GM21447 (cell line): ENCODE measurements at regions not wholly inside any gene's neighbourhood (a gene's known extent, or its start where the extent isn't known, plus 50 kb on each side); places are given as distances from the start of the nearest gene placed in this dataset.

ENCODE experiments used
- ATAC-seq: cut with Tn5 transposase; IDR thresholded peaks from one replicate; pipeline ENCODE4 v1.9.1; 2021; ENCODE audit not compliant: unreplicated experiment

DNA sequence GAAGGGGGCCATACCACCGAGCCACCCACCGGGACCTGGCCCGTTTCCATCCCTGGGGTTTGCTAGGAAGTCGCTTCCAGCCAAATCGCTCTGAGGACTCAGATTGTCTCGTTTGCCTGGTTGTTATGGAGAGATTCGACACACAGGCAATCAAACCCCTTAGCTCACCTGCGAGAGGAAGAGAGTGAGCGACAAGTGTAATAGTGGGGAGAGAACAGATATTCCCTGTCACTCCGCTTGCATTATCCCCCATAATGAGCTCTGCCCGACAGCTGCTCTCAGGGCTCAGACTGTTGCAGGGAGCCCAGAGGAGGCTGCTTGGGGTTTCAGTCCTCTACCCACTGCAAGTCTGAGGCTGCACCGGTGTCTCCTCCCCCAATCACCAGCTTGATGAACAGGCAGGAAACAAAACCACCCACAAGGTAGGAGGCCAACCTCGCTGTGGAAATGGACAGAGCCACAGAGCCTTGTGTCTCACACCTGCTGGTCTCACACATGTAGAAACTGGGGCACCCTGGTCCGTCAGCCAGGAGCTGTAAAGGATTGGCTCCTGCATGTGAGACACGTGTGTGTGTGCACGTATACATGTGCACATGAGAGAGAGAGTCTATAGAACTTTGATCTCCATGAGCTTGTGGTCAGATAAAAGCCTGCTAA is 351.1 kb downstream of the BUD13 start:
- ATAC-seq: no peak

- no peak for ATAC-seq
These were observed 351.8 kb downstream of the BUD13 start for GRCh38 chr11:116420770-116421528.

DNA sequence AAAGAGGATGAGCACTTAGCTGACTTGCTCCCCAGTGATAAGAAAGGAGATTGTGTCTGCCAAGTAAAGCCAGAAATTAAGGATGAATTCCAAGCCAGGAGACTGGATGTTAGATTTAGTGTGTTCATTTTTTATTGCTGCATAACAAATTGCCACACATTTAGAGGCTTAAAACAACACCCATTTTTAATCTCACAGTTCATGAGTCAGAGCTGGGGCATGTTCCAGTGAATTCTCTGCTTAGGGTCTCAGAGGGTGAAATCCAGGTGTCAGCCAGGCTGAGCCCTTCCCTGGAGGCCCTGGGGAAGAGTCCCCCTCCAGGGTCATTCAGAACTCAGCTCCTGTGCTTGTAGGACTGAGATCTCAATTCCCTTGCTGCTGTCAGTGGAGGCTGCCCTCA is 352.8 kb downstream of the BUD13 start:
- ATAC-seq: no peak

GRCh38 chr11:116418388-116419041 is 354.3 kb downstream of the BUD13 start:
- ATAC-seq: no peak

GRCh38 chr11:116416852-116417251 is 355.9 kb downstream of the BUD13 start:
- no peak for ATAC-seq

DNA sequence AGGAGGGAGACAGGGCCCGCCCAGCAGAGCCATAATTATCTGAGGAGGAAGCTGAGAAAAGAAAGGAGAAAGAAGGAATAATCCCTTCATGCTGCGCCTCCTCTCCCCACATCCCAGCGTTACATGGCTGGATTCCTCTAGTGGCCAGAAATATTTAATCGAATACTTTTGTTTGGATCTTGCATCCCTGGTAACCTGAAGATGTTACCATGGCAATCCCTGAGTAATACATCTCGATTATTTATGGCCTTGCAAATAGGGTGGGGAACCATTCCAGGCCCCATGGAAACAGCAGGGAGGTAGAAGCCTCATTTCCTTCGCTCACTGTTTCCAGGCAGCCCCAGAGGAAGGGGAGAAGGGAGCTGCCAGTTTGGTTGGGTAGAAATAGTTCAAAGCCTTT is 357.7 kb downstream of the BUD13 start:
- no peak for ATAC-seq

DNA sequence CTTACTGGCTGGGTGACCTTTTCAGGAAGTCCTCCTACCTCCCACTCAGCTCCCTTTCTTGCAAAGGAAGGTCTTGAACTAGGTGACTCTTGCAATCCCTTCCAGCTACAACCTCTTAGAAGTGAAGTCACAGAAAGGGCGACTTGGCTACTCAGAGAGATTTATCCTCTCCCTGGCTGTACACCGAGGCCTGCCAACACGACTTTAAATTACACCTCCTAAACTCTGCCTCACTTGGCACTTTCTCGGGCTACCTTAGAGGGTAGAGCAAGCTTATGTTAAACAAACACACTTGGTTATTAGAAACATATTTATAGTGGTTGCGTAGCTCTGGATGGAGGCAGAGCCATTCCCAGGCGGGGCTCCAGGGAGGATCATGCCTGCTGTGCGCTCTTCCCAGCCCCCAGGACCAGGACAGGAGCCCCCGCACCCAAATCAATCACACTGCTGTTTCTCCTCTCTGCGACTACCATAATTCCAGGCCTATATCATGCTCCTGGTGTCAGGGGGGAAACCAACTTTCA is 358.4 kb downstream of the BUD13 start:
- ATAC-seq: no peak

DNA sequence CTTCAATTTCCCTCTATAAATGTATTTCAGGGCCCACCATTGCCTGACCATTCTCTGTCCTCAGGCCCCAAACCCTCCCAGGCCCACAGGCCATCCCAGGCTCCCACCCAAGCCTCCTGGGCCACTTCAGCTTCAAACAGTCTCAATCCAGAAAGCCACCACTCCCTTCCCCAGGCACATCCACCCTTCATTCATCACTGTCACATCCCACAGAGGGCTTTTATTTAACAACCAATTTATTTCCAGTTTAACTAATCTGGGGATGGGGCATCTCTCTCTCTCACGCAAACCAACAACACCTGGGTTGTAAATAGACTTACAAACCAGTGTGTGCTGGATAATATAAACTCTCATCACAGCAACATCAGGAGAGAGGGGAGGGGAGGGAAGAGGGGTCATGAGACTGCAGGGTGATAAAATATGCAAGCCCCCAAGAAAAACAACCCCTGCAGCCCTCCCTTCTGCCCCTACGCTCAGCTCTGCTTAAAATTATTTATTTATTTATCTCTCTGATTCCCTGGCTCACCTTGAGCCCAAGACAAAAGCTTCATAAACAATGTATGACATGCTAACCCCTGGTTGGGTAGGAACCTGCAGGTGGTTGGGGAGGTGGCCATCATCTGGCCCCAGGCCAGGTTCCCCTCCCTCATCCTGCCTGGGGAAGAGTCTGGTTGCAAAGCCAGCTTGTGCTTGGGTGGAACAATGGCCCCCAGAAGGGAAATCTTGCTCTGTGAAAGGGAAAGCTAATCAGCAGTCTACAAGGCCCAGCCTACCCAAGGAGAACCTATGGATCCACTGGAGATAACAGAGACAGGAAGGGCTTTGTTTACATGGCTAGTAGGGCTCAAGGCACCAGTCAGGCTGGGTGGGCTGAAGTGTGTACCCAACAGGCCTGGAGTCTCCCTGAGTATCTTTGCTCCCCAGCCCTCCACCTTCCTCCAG is 359.2 kb downstream of the BUD13 start:
- no peak for ATAC-seq

DNA sequence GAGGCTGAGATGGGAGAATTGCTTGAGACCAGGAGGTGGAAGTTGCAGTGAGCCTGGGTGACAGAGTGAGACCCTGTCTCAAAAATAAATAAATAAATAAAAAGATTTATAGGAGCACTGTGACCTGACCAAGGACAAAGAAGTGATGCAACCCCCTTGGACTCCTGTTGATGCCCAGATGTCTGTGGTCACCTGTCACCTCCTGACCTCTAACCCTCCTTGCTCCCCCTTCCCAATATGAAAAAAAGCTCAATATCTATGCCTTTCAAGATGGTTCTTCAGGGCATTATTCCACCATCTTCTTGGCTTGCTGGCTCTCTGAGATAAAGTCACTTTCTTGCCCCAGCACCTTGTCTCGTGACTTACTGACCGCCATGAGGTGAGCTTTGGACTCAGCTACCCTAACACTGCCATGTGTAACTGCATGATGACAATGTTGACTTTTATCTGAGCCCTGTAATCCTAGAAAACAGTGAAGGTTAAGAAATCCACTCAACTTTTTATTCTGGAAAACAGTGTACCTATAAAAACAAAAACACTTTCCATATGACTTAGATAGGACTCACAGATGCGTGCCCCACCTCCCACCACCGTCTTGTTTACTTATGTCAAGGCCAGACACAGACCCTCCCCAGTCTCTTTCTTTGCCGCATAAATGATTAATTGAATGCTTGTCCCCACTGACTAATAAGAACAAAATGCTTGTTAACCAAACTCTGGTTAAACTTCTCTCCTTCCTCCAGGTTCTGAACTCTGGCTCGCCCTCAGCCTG is 360.5 kb downstream of the BUD13 start:
- ATAC-seq: no peak

DNA sequence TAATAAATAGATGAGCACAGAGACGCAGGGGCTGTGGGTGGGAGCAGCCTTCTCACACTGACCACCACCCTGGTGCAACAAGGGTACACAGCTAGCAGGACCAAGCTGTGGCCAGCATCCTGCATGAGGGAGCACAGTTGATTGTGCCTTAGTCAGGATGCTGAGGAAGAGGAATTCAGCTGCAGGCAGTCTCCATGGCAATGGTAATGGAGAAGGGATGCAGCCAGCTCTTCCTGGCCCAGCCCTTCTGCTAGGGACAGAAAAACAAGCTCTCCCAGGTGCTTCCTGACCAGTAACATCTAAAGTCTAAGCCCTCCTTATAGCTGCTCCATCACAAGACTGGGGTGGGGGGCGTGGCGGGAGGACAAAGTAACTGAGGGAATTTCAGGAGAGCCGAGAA is 363.5 kb downstream of the BUD13 start:
- no peak for ATAC-seq

GRCh38 chr11:116406042-116406441 is 366.7 kb downstream of the BUD13 start:
- no peak for ATAC-seq

- ATAC-seq: no peak
These were observed 368.4 kb downstream of the BUD13 start for GRCh38 chr11:116404462-116404798.

- ATAC-seq: no peak
These were observed 368.9 kb downstream of the BUD13 start for GRCh38 chr11:116403794-116404461.

- ATAC-seq: no peak
These were observed 372.7 kb downstream of the BUD13 start for GRCh38 chr11:116400081-116400480.

DNA sequence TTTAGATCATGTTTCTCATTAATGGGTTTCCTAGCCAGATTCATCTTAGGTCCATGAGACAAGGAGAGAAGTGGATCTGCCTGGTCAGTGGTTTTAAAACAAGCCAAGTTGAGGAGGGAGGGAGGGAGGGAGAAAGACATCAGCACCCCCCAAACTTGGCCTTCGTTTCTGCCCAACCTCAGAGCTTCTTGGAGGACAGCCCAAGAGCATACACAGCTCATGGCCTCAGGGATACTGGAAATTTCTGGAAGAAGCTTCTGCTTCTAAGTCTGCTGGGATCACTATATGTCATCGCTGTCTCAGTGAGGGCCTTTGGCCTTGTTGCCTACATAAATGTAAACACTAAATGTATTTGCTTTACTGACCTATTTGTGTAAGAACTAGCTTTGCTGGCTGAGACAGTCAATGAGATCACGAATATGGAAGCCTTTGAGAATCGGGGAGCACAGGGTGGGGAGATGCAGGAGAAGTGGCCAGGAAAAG is 375.1 kb downstream of the BUD13 start:
- ATAC-seq: no peak

DNA sequence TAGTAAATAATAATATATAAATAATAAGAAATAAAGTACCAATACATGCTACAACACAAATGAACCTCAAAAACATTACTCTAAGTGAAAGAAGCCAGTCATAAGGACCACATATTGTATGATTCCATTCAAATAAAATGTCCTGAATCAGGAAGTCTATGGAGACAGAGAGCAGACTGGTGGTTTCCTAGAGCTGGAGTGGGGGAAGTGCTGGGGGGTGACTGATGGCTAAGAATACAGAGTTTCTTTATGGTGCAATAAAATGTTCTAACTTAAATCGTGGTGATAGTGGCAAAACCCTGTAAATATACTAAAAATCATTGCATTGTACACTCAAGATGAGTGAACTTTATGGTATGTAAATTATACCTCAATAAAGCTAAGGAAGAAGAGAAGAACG is 376.5 kb downstream of the BUD13 start:
- ATAC-seq: no peak

- ATAC-seq: no peak
These were observed 378.8 kb downstream of the BUD13 start for GRCh38 chr11:116394022-116394421.

DNA sequence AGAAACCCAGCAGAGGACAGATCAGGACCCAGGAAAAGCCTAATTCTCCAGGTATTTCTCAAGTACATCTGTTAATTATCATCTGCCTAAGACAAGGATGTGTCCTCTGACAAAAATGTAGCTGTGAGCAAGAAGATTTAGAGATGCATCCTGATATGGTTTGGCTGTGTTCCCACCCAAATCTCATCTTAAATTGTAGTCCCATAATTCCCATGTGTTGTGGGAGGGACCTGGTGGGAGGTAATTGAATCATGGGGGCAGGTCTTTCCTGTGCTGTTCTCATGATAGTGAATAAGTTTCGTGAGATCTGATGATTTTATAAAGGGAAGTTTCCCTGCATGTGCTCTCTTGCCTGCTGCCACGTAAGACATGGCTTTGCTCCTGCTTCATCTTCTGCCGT is 381.8 kb downstream of the BUD13 start:
- ATAC-seq: no peak

DNA sequence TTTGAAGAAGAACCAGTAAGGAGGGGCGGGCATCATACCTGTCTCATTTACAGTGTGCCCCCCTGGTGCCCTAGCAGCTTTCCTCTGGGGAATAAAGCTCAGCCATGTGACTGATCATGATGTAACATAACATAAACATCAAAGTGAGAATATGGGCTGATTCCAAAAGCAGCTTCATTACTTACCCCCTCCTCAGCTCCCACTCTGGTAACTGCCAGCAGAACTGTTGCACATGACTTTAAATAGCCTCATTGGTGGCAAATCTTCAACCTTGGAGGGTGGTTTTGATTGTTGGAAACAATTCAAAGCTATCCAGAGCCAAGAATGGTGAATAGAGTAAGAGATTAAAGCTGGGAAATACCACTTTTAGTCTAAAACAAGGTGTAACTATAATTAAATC is 384.6 kb downstream of the BUD13 start:
- ATAC-seq: no peak

- no peak for ATAC-seq
These were observed 385.1 kb downstream of the BUD13 start for GRCh38 chr11:116387641-116388040.
